Heart right ventricle (tissue), 16 donors: ENCODE measurements at regions not wholly inside any gene's neighbourhood (a gene's known extent, or its start where the extent isn't known, plus 50 kb on each side); places are given as distances from the start of the nearest gene placed in this dataset.

ENCODE experiments used
- ATAC-seq, 8 donors: fragments of 200-7000 bp; cut with Tn5 transposase; one replicate each; pipeline ENCODE4 v1.9.1; 2020; ENCODE audit warnings: mild to moderate bottlenecking in 8 of 8, moderate library complexity in 8 of 8, moderate number of reproducible peaks in 1 of 8
- DNase-seq, 2 donors: peaks; one replicate each; pipeline ENCODE4 v3.0.0-alpha.2; 2020
- H3K27ac ChIP-seq, 10 donors: fragments of 200-600 bp; sonication (generic) in 2 of 10; one replicate each; pipeline versions ENCODE4 v1.5.0 to v1.8.0; 2020 to 2022; ENCODE audit warnings: mild to moderate bottlenecking in 3 of 10
- H3K27me3 ChIP-seq, 7 donors: fragments of 200-600 bp; one replicate each; pipeline ENCODE4 v1.8.0; 2021 to 2022; ENCODE audit warnings: mild to moderate bottlenecking in 2 of 7
- H3K36me3 ChIP-seq, 9 donors: fragments of 200-600 bp; sonication (generic) in 1 of 9; one replicate each; pipeline versions ENCODE4 v1.5.0 to v1.8.0; 2020 to 2022; ENCODE audit warnings: mild to moderate bottlenecking in 2 of 9
- H3K4me1 ChIP-seq, 9 donors: fragments of 200-600 bp; sonication (generic) in 1 of 9; one replicate each; pipeline versions ENCODE4 v1.5.0 to v1.8.0; 2020 to 2022; ENCODE audit warnings: mild to moderate bottlenecking in 4 of 9
- H3K4me3 ChIP-seq, 10 donors: fragments of 200-600 bp; sonication (generic) in 2 of 10; one replicate each; pipeline versions ENCODE4 v1.5.0 to v1.8.0; 2020 to 2022; ENCODE audit warnings: mild to moderate bottlenecking in 7 of 10, moderate library complexity in 2 of 10
- H3K9me3 ChIP-seq, 11 donors: fragments of 200-600 bp in 10 of 11; sonication (generic) in 2 of 11; one replicate each; pipeline versions ENCODE4 v1.5.0 to v1.8.0; 2013 to 2022; ENCODE audit warnings: mild to moderate bottlenecking in 2 of 11, control low read depth in 1 of 11, moderate library complexity in 1 of 11
- CTCF ChIP-seq, 9 donors: fragments of 200-600 bp; sonication (generic) in 2 of 9; IDR thresholded peaks; one replicate each; pipeline versions ENCODE4 v1.5.0 to v1.8.0; 2021 to 2022; ENCODE audit warnings: antibody characterized with exemption in 9 of 9, mild to moderate bottlenecking in 5 of 9, moderate library complexity in 1 of 9
- WGBS, 2 donors: extraction: QIAGEN DNeasy Blood & Tissue Kit; methylation state at CpG; one replicate each; pipeline ENCODE4 v1.1.7; 2013; ENCODE audit warnings: inconsistent platforms in 1 of 2; 5-methylcytosine and 5-hydroxymethylcytosine counted together
- intact Hi-C, 10 donors: fragments of 100-400 bp; cut with DNase I; formaldehyde crosslinking; loops; one replicate each; pipeline versions ENCODE4 v1.11.1 to v1.14.2; 2022
- donor health status: Arrhythmogenic right ventricular cardiomyopathy.
- donor health status: ischemic (EF 13 %, LVEDD 7.1; RV severe dilation, severe dysfunction).
- donor health status: healthy with polysubstance abuse.
- donor health status: DM: no; HTN: yes; CAD: no.
- donor health status: DM: no; HTN: no; CAD: no.
- donor health status: ischemic (EF 25% LVEDD 6.9; RV normal size, moderate dysfunction).
- donor health status: ischemic (EF 25% LVEDD 5.7; RV mildly dilated, moderate dysfunction).
- donor health status: healthy.
- donor health status: DM: yes; HTN: yes; CAD: no.
- donor health status: Ischemic cardiomyopathy.
- donor health status: ischemic (EF 35%, LVEDD 5.7; RV mildly dilated, moderate dysfunction).
- donor health status: nonischemic (EF 11% LVEDD 7.7; RV severe dilation, severe dysfunction).
- donor health status: DM: yes; HTN: yes; CAD: no.
- donor health status: PGD.
- donor health status: ischemic (EF 29% LVEDD 5.4; RV normal size, mild dysfunction).
- donor health status: nonischemic (EF 23%, LVEDD 6.1; RV moderate dilation, normal function).

- Histone ChIP-seq H3K4me1 (no peaks in the 10 kb centered on the region), H3K27ac (no peak overlapping the region), H3K4me3 (no peak overlapping the region), H3K36me3 (no peaks in the 10 kb centered on the region), H3K9me3 (peaks cover 0 to 4% (median 0%) of the 10 kb centered on the region in 11 donors), H3K27me3 (no peaks in the 10 kb centered on the region)
- DNase-seq (no peak), ATAC-seq (no peak)
- WGBS, 2 donors, result 27 to 44% methylated on average over 2 of the region's 2 CpGs
- intact Hi-C loops, result loop anchor here in 1 of 10 donors (10.0 kb wide), 1 partner anchor 674 kb away; no protein-coding TSS in a partner anchor
- TF ChIP-seq CTCF (IDR thresholded peaks at IDR 0.05), result peak in 7 of 9 donors; percentile 32 to 49 (median 39)
Measured at GRCh38 chr16:62190426-62190825, 154.2 kb upstream of the CDH8 start.

- Histone ChIP-seq H3K4me1 (no peaks in the 10 kb centered on the region), H3K36me3 (no peaks in the 10 kb centered on the region), H3K27ac (no peak overlapping the region), H3K9me3 (peaks cover 0 to 7% (median 0%) of the 10 kb centered on the region in 11 donors), H3K27me3 (no peaks in the 10 kb centered on the region), H3K4me3 (no peak overlapping the region)
- DNase-seq (no peak), ATAC-seq (no peak)
- 80 to 85% methylated on average over 11 of the region's 11 CpGs for WGBS, 2 donors
- no peak for TF ChIP-seq CTCF (IDR thresholded peaks at IDR 0.05)
- intact Hi-C loops, result no loop called here
Measured at GRCh38 chr16:62177351-62178203, 141.3 kb upstream of the CDH8 start.

- no peaks in the 10 kb centered on the region for H3K4me1 ChIP-seq
- TF ChIP-seq CTCF (IDR thresholded peaks at IDR 0.05), result no peak
- intact Hi-C loops, result no loop called here
- H3K27ac ChIP-seq, result no peak overlapping the region
- H3K9me3 ChIP-seq, result peaks cover 0 to 27% (median 3%) of the 10 kb centered on the region in 11 donors
- 61 to 71% methylated on average over 2 of the region's 2 CpGs for WGBS, 2 donors
- H3K36me3 ChIP-seq, result no peaks in the 10 kb centered on the region
- no peak for ATAC-seq
- no peak for DNase-seq
- no peak overlapping the region for H3K4me3 ChIP-seq
- no peaks in the 10 kb centered on the region for H3K27me3 ChIP-seq
Measured at GRCh38 chr16:62170642-62171041, 134.4 kb upstream of the CDH8 start.

- Histone ChIP-seq H3K4me3 (no peak overlapping the region), H3K27me3 (no peaks in the 10 kb centered on the region), H3K36me3 (no peaks in the 10 kb centered on the region), H3K9me3 (peaks cover 0 to 40% (median 6%) of the 10 kb centered on the region in 11 donors), H3K4me1 (no peaks in the 10 kb centered on the region), H3K27ac (no peak overlapping the region)
- ATAC-seq (no peak), DNase-seq (no peak)
- intact Hi-C loops, result no loop called here
- no peak for TF ChIP-seq CTCF (IDR thresholded peaks at IDR 0.05)
- WGBS, 2 donors, result 89 to 97% methylated on average over 1 of the region's 1 CpG
Measured at GRCh38 chr16:62167551-62167950, 131.3 kb upstream of the CDH8 start.
